WTC11 (cell line): ENCODE measurements at regions not wholly inside any gene's neighbourhood (a gene's known extent, or its start where the extent isn't known, plus 50 kb on each side); places are given as distances from the start of the nearest gene placed in this dataset.

Experiments
- ATAC-seq: fragments of 200-7000 bp; cut with Tn5 transposase; 2 replicates; pipeline ENCODE4 v1.10.0; 2021; ENCODE audit warnings: mild to moderate bottlenecking, moderate library complexity
- CTCF ChIA-PET: fragments of 300-600 bp; sonication (Branson Sonifier 250); formaldehyde crosslinking; loops from one replicate; lab custom pipeline; 2021; ENCODE audit warnings: antibody characterized with exemption; lab: Charles Lee
- POLR2A ChIA-PET: fragments of 350-600 bp; sonication (Branson Sonifier 250); formaldehyde crosslinking; loops from one replicate; lab custom pipeline; 2021; ENCODE audit warnings: antibody characterized with exemption; lab: Charles Lee
- DNase-seq: peaks from one replicate; pipeline ENCODE4 v3.0.0; 2021; ENCODE audit warnings: low spot score
- H3K27ac Mint-ChIP-seq: 2 replicates; pipeline ENCODE4 v1.8.0; 2021; ENCODE audit warnings: mixed read lengths
- H3K27me3 Mint-ChIP-seq: 2 replicates; pipeline ENCODE4 v1.8.0; 2021; ENCODE audit warnings: low read depth, mild to moderate bottlenecking, moderate library complexity, mixed read lengths
- H3K36me3 Mint-ChIP-seq: 2 replicates; pipeline ENCODE4 v1.8.0; 2021; ENCODE audit warnings: mixed read lengths
- H3K4me1 Mint-ChIP-seq: 2 replicates; pipeline ENCODE4 v1.8.0; 2022; ENCODE audit warnings: mixed read lengths
- H3K4me3 Mint-ChIP-seq: 2 replicates; pipeline ENCODE4 v1.8.0; 2021; ENCODE audit warnings: mild to moderate bottlenecking, moderate library complexity, mixed read lengths
- H3K9me3 Mint-ChIP-seq: 2 replicates; pipeline ENCODE4 v1.8.0; 2021; ENCODE audit warnings: mixed read lengths
- ATF1 ChIP-seq: sonication (generic); formaldehyde crosslinking; IDR thresholded peaks from 2 replicates; pipeline ENCODE4 v1.8.1; 2023; ENCODE audit warnings: mild to moderate bottlenecking, moderate library complexity, missing genetic modification reagents
- CBFB ChIP-seq: sonication (generic); formaldehyde crosslinking; IDR thresholded peaks from 2 replicates; pipeline ENCODE4 v1.8.1; 2022; ENCODE audit warnings: mild to moderate bottlenecking, low read depth, missing genetic modification reagents
- CREM ChIP-seq: sonication (generic); formaldehyde crosslinking; IDR thresholded peaks from 2 replicates; pipeline ENCODE4 v1.8.1; 2022; ENCODE audit warnings: mild to moderate bottlenecking, missing genetic modification reagents, moderate library complexity
- FOXK1 ChIP-seq: sonication (generic); formaldehyde crosslinking; IDR thresholded peaks from 2 replicates; pipeline ENCODE4 v1.8.0; 2022; ENCODE audit warnings: mild to moderate bottlenecking, moderate library complexity, missing genetic modification reagents
- GTF2I ChIP-seq: fragments of 250-450 bp; sonication (Bioruptor Pico); conservative IDR thresholded peaks from 2 replicates; pipeline ENCODE4 v1.4.0; 2021; ENCODE audit warnings: mild to moderate bottlenecking
- KAT7 ChIP-seq: sonication (generic); formaldehyde crosslinking; IDR thresholded peaks from 2 replicates; pipeline ENCODE4 v1.8.1; 2023; ENCODE audit warnings: missing genetic modification reagents, mild to moderate bottlenecking, borderline replicate concordance
- MYBL2 ChIP-seq: sonication (generic); formaldehyde crosslinking; IDR thresholded peaks from 2 replicates; pipeline ENCODE4 v1.8.1; 2023; ENCODE audit warnings: mild to moderate bottlenecking, moderate library complexity, missing genetic modification reagents
- OVOL2 ChIP-seq: fragments of 250-450 bp; sonication (Bioruptor Pico); IDR thresholded peaks from 2 replicates; pipeline ENCODE4 v1.9.0; 2021; ENCODE audit warnings: mild to moderate bottlenecking, borderline replicate concordance
- PRRX2 ChIP-seq: fragments of 250-450 bp; sonication (Bioruptor Pico); IDR thresholded peaks from 2 replicates; pipeline ENCODE4 v1.8.0; 2021; ENCODE audit warnings: mild to moderate bottlenecking
- SMAD3 ChIP-seq: sonication (generic); formaldehyde crosslinking; IDR thresholded peaks from 2 replicates; pipeline ENCODE4 v1.8.0; 2022; ENCODE audit warnings: missing genetic modification reagents, mild to moderate bottlenecking, borderline replicate concordance
- SMAD4 ChIP-seq: sonication (generic); formaldehyde crosslinking; IDR thresholded peaks from 2 replicates; pipeline ENCODE4 v1.8.0; 2022; ENCODE audit warnings: mild to moderate bottlenecking, missing genetic modification reagents
- ZNF138 ChIP-seq: sonication (generic); formaldehyde crosslinking; conservative IDR thresholded peaks from 2 replicates; pipeline ENCODE4 v1.8.1; 2022; ENCODE audit warnings: mild to moderate bottlenecking, moderate library complexity, missing genetic modification reagents
- ZNF263 ChIP-seq: sonication (generic); formaldehyde crosslinking; IDR thresholded peaks from 2 replicates; pipeline ENCODE4 v1.8.1; 2022; ENCODE audit warnings: low read depth, mild to moderate bottlenecking, moderate library complexity, missing genetic modification reagents
- TF ChIP-seq, protein P1 (sequence below): sonication (generic); formaldehyde crosslinking; IDR thresholded peaks from 2 replicates; pipeline ENCODE4 v1.8.0; 2023; ENCODE audit warnings: missing genetic modification reagents
- TF ChIP-seq, protein P2 (sequence below): sonication (generic); formaldehyde crosslinking; IDR thresholded peaks from 2 replicates; pipeline ENCODE4 v1.8.0; 2023; ENCODE audit warnings: missing genetic modification reagents, mild to moderate bottlenecking, borderline replicate concordance
- TF ChIP-seq, protein P3 (sequence below): fragments of 250-450 bp; sonication (Bioruptor Pico); IDR thresholded peaks from 2 replicates; pipeline ENCODE4 v1.8.0; 2021; ENCODE audit warnings: mild to moderate bottlenecking
- TF ChIP-seq, protein P4 (sequence below): sonication (generic); formaldehyde crosslinking; IDR thresholded peaks from 2 replicates; pipeline ENCODE4 v1.8.1; 2023; ENCODE audit warnings: mild to moderate bottlenecking, missing genetic modification reagents, borderline replicate concordance
- TF ChIP-seq, protein P5 (sequence below): sonication (generic); formaldehyde crosslinking; IDR thresholded peaks from 2 replicates; pipeline ENCODE4 v1.8.0; 2022; ENCODE audit warnings: mild to moderate bottlenecking, missing genetic modification reagents
- TF ChIP-seq, protein P6 (sequence below): sonication (generic); formaldehyde crosslinking; conservative IDR thresholded peaks from 2 replicates; pipeline ENCODE4 v1.8.1; 2022; ENCODE audit warnings: mild to moderate bottlenecking, missing genetic modification reagents
- TF ChIP-seq, protein P7 (sequence below): fragments of 250-450 bp; sonication (Bioruptor Pico); IDR thresholded peaks from 2 replicates; pipeline ENCODE4 v1.9.0; 2021; ENCODE audit warnings: mild to moderate bottlenecking
- TF ChIP-seq, protein P8 (sequence below): sonication (generic); formaldehyde crosslinking; IDR thresholded peaks from 2 replicates; pipeline ENCODE4 v1.8.0; 2022; ENCODE audit warnings: mild to moderate bottlenecking, missing genetic modification reagents

DNA sequence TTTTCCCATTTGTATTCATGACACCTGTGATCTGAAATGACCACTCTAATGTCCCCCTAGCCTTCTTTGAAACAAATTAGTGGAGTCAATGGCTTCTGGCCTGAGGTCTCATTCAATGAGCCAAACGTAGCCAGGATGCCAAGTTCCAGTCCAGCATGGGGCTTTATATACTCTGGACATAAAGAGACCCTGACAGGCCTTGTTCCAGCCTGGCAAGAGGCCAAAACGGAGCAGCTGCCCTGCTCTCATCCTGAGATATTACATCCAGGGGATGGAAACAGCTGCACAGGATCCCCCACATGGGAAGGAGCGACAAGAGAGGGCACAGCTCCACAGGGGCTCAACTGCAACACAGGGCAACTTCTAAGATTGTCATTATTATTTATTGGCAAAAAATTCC is 437.8 kb downstream of the CDH26 start:
- POLR2A ChIA-PET: no interaction called here
- ATAC-seq: no peak
- no peak for DNase-seq
- H3K27me3 Mint-ChIP-seq: peaks cover 48% of the 10 kb centered on the region
- no peaks in the 10 kb centered on the region for H3K4me1 Mint-ChIP-seq
- CTCF ChIA-PET: no interaction called here
- H3K27ac Mint-ChIP-seq: no peak overlapping the region
- H3K9me3 Mint-ChIP-seq: peaks cover 51% of the 10 kb centered on the region
- H3K4me3 Mint-ChIP-seq: no peak overlapping the region
- peaks cover 15% of the 10 kb centered on the region for H3K36me3 Mint-ChIP-seq
- TF ChIP-seq SMAD4 (no peak), KAT7 (CRISPR knock-in tag) (no peak), MYBL2 (CRISPR knock-in tag) (no peak)
- TF ChIP-seq, protein P1, sequence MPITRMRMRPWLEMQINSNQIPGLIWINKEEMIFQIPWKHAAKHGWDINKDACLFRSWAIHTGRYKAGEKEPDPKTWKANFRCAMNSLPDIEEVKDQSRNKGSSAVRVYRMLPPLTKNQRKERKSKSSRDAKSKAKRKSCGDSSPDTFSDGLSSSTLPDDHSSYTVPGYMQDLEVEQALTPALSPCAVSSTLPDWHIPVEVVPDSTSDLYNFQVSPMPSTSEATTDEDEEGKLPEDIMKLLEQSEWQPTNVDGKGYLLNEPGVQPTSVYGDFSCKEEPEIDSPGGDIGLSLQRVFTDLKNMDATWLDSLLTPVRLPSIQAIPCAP (CRISPR knock-in tag): no peak
- TF ChIP-seq, protein P2, sequence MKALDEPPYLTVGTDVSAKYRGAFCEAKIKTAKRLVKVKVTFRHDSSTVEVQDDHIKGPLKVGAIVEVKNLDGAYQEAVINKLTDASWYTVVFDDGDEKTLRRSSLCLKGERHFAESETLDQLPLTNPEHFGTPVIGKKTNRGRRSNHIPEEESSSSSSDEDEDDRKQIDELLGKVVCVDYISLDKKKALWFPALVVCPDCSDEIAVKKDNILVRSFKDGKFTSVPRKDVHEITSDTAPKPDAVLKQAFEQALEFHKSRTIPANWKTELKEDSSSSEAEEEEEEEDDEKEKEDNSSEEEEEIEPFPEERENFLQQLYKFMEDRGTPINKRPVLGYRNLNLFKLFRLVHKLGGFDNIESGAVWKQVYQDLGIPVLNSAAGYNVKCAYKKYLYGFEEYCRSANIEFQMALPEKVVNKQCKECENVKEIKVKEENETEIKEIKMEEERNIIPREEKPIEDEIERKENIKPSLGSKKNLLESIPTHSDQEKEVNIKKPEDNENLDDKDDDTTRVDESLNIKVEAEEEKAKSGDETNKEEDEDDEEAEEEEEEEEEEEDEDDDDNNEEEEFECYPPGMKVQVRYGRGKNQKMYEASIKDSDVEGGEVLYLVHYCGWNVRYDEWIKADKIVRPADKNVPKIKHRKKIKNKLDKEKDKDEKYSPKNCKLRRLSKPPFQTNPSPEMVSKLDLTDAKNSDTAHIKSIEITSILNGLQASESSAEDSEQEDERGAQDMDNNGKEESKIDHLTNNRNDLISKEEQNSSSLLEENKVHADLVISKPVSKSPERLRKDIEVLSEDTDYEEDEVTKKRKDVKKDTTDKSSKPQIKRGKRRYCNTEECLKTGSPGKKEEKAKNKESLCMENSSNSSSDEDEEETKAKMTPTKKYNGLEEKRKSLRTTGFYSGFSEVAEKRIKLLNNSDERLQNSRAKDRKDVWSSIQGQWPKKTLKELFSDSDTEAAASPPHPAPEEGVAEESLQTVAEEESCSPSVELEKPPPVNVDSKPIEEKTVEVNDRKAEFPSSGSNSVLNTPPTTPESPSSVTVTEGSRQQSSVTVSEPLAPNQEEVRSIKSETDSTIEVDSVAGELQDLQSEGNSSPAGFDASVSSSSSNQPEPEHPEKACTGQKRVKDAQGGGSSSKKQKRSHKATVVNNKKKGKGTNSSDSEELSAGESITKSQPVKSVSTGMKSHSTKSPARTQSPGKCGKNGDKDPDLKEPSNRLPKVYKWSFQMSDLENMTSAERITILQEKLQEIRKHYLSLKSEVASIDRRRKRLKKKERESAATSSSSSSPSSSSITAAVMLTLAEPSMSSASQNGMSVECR (CRISPR knock-in tag): no peak

DNA sequence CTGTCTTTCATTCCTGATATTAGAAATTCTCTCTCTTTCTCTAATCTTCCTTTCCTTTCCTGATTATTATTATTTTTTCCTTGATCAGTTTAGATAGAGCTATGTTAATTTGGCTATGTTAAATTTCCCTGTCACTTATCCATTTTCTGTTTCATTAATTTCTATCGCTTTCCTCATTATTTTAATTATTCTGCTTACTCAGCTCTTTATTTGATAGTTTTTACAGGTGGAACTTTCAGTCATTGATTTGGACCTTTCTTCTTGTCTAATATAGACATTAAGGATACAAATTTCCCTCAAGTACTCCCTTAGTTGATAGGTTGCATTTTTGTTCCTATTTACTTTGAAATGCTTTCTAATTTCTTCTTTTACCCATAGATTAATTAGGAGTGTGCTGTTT is 442.3 kb downstream of the CDH26 start:
- DNase-seq: no peak
- Mint-ChIP-seq H3K9me3 (peaks cover 37% of the 10 kb centered on the region), H3K27ac (no peak overlapping the region), H3K4me3 (no peak overlapping the region), H3K36me3 (peaks cover 15% of the 10 kb centered on the region), H3K27me3 (peaks cover 41% of the 10 kb centered on the region), H3K4me1 (no peaks in the 10 kb centered on the region)
- CTCF ChIA-PET: no interaction called here
- ATAC-seq: no peak
- POLR2A ChIA-PET: no interaction called here
- TF ChIP-seq ZNF138 (CRISPR knock-in tag): no peak
- TF ChIP-seq, protein P3, sequence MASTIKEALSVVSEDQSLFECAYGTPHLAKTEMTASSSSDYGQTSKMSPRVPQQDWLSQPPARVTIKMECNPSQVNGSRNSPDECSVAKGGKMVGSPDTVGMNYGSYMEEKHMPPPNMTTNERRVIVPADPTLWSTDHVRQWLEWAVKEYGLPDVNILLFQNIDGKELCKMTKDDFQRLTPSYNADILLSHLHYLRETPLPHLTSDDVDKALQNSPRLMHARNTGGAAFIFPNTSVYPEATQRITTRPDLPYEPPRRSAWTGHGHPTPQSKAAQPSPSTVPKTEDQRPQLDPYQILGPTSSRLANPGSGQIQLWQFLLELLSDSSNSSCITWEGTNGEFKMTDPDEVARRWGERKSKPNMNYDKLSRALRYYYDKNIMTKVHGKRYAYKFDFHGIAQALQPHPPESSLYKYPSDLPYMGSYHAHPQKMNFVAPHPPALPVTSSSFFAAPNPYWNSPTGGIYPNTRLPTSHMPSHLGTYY (CRISPR knock-in tag): no peak
- TF ChIP-seq SMAD3: no peak
- no peak for TF ChIP-seq ATF1 (CRISPR knock-in tag)
- TF ChIP-seq, protein P4, sequence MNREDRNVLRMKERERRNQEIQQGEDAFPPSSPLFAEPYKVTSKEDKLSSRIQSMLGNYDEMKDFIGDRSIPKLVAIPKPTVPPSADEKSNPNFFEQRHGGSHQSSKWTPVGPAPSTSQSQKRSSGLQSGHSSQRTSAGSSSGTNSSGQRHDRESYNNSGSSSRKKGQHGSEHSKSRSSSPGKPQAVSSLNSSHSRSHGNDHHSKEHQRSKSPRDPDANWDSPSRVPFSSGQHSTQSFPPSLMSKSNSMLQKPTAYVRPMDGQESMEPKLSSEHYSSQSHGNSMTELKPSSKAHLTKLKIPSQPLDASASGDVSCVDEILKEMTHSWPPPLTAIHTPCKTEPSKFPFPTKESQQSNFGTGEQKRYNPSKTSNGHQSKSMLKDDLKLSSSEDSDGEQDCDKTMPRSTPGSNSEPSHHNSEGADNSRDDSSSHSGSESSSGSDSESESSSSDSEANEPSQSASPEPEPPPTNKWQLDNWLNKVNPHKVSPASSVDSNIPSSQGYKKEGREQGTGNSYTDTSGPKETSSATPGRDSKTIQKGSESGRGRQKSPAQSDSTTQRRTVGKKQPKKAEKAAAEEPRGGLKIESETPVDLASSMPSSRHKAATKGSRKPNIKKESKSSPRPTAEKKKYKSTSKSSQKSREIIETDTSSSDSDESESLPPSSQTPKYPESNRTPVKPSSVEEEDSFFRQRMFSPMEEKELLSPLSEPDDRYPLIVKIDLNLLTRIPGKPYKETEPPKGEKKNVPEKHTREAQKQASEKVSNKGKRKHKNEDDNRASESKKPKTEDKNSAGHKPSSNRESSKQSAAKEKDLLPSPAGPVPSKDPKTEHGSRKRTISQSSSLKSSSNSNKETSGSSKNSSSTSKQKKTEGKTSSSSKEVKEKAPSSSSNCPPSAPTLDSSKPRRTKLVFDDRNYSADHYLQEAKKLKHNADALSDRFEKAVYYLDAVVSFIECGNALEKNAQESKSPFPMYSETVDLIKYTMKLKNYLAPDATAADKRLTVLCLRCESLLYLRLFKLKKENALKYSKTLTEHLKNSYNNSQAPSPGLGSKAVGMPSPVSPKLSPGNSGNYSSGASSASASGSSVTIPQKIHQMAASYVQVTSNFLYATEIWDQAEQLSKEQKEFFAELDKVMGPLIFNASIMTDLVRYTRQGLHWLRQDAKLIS (CRISPR knock-in tag): no peak
- TF ChIP-seq ZNF263 (CRISPR knock-in tag): no peak
- no peak for TF ChIP-seq PRRX2 (CRISPR knock-in tag)
- TF ChIP-seq CBFB (CRISPR knock-in tag): no peak
- no peak for TF ChIP-seq CREM (CRISPR knock-in tag)
- TF ChIP-seq, protein P5, sequence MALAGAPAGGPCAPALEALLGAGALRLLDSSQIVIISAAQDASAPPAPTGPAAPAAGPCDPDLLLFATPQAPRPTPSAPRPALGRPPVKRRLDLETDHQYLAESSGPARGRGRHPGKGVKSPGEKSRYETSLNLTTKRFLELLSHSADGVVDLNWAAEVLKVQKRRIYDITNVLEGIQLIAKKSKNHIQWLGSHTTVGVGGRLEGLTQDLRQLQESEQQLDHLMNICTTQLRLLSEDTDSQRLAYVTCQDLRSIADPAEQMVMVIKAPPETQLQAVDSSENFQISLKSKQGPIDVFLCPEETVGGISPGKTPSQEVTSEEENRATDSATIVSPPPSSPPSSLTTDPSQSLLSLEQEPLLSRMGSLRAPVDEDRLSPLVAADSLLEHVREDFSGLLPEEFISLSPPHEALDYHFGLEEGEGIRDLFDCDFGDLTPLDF (CRISPR knock-in tag): no peak
- TF ChIP-seq, protein P6, sequence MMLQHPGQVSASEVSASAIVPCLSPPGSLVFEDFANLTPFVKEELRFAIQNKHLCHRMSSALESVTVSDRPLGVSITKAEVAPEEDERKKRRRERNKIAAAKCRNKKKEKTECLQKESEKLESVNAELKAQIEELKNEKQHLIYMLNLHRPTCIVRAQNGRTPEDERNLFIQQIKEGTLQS (CRISPR knock-in tag): no peak
- TF ChIP-seq GTF2I: no peak
- no peak for TF ChIP-seq FOXK1 (CRISPR knock-in tag)
- no peak for TF ChIP-seq OVOL2 (CRISPR knock-in tag)
- TF ChIP-seq, protein P7, sequence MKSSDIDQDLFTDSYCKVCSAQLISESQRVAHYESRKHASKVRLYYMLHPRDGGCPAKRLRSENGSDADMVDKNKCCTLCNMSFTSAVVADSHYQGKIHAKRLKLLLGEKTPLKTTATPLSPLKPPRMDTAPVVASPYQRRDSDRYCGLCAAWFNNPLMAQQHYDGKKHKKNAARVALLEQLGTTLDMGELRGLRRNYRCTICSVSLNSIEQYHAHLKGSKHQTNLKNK (CRISPR knock-in tag): no peak
- TF ChIP-seq, protein P8, sequence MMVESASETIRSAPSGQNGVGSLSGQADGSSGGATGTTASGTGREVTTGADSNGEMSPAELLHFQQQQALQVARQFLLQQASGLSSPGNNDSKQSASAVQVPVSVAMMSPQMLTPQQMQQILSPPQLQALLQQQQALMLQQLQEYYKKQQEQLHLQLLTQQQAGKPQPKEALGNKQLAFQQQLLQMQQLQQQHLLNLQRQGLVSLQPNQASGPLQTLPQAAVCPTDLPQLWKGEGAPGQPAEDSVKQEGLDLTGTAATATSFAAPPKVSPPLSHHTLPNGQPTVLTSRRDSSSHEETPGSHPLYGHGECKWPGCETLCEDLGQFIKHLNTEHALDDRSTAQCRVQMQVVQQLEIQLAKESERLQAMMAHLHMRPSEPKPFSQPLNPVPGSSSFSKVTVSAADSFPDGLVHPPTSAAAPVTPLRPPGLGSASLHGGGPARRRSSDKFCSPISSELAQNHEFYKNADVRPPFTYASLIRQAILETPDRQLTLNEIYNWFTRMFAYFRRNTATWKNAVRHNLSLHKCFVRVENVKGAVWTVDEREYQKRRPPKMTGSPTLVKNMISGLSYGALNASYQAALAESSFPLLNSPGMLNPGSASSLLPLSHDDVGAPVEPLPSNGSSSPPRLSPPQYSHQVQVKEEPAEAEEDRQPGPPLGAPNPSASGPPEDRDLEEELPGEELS (CRISPR knock-in tag): no peak
